NT2/D1 (cell line): ENCODE measurements at regions not wholly inside any gene's neighbourhood (a gene's known extent, or its start where the extent isn't known, plus 50 kb on each side); places are given as distances from the start of the nearest gene placed in this dataset.

Experiments used
- DNase-seq: peaks from one replicate; pipeline ENCODE4 v3.0.0-alpha.2; 2011; ENCODE audit warnings: low read depth, low spot score
- H3K27me3 ChIP-seq: 2 replicates; pipeline ENCODE4 v1.6.0; 2011; ENCODE audit warnings: mild to moderate bottlenecking; ENCODE audit not compliant: insufficient read length, insufficient read depth
- H3K36me3 ChIP-seq: 2 replicates; pipeline ENCODE4 v1.6.1; 2011; ENCODE audit warnings: mild to moderate bottlenecking, low read length, mixed read lengths; ENCODE audit not compliant: insufficient read depth, insufficient read length
- H3K4me1 ChIP-seq: 2 replicates; pipeline ENCODE4 v1.5.1; 2011; ENCODE audit not compliant: insufficient read depth, insufficient read length
- H3K4me3 ChIP-seq: 2 replicates; pipeline ENCODE4 v1.5.1; 2011; ENCODE audit warnings: low read depth; ENCODE audit not compliant: insufficient read length
- H3K9ac ChIP-seq: 2 replicates; pipeline ENCODE4 v1.6.0; 2011; ENCODE audit warnings: low read depth; ENCODE audit not compliant: insufficient read length
- H3K9me3 ChIP-seq: 2 replicates; pipeline ENCODE4 v1.5.1; 2011; ENCODE audit warnings: mild to moderate bottlenecking, low read length; ENCODE audit not compliant: insufficient read depth
- SUZ12 ChIP-seq: IDR thresholded peaks from 2 replicates; pipeline ENCODE4 v1.6.1; 2011; ENCODE audit not compliant: insufficient read length, insufficient read depth; ENCODE audit errors: extremely low read depth
- YY1 ChIP-seq: IDR thresholded peaks from 2 replicates; pipeline ENCODE4 v1.6.1; 2011; ENCODE audit not compliant: insufficient read length, insufficient read depth
- ZNF274 ChIP-seq: IDR thresholded peaks from 2 replicates; pipeline ENCODE4 v1.6.1; 2011; ENCODE audit warnings: mild to moderate bottlenecking, low read depth, low read length

DNA sequence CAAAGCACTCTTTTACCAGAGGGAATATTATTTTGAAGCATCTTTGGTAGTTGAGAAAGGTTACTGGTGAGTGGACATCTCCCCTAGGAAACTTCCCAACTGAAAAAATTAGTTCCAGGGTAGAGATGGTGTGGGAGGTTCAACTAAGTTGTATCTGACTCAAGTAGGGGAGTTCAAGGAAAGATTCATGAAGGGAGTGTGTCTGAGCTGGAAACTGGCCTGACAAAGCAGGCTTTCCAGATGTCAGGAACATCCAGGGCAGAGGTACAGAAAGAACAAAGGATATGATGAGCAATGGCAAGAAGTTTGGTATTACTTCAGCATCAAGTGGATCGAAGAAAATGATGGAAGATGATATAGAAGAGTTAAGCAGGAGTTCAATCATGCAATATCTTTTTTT lies 458.0 kb upstream of the RIOK2 start:
- H3K4me3 ChIP-seq, result no peak overlapping the region
- no peak for TF ChIP-seq SUZ12
- no peak for TF ChIP-seq YY1
- TF ChIP-seq ZNF274, result no peak
- no peaks in the 10 kb centered on the region for H3K4me1 ChIP-seq
- no peaks in the 10 kb centered on the region for H3K27me3 ChIP-seq
- no peaks in the 10 kb centered on the region for H3K9me3 ChIP-seq
- no peaks in the 10 kb centered on the region for H3K36me3 ChIP-seq
- H3K9ac ChIP-seq, result no peak overlapping the region
- DNase-seq, result no peak

GRCh38 chr5:97644206-97644605 lies 461.2 kb upstream of the RIOK2 start:
- no peaks in the 10 kb centered on the region for H3K9me3 ChIP-seq
- TF ChIP-seq YY1 (no peak), ZNF274 (no peak), SUZ12 (no peak)
- no peaks in the 10 kb centered on the region for H3K4me1 ChIP-seq
- H3K27me3 ChIP-seq, result no peaks in the 10 kb centered on the region
- no peak for DNase-seq
- H3K9ac ChIP-seq, result no peak overlapping the region
- H3K4me3 ChIP-seq, result no peak overlapping the region
- H3K36me3 ChIP-seq, result no peaks in the 10 kb centered on the region

DNA sequence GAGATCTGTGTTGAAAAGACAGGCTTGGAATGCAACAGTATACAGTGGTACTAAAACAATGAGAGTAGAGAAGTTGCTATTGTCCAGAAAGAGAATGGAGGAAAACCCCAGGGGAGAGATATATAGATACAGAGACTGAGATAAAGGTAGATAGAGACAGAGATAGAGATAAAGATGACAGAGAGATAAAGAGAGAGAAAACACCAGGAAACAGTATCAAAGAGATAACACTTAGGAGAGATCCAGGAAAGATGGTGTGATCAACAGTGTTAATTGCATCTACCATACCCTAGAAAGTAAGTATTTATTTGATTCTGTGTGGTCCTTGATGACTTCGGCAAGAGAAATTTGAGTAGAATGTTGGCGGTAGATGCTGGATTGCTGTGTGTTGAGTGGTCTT lies 461.8 kb upstream of the RIOK2 start:
- Histone ChIP-seq H3K36me3 (no peaks in the 10 kb centered on the region), H3K4me1 (no peaks in the 10 kb centered on the region), H3K9me3 (no peaks in the 10 kb centered on the region), H3K27me3 (no peaks in the 10 kb centered on the region), H3K4me3 (no peak overlapping the region), H3K9ac (no peak overlapping the region)
- TF ChIP-seq YY1, result no peak
- TF ChIP-seq ZNF274, result no peak
- no peak for TF ChIP-seq SUZ12
- DNase-seq, result no peak

DNA sequence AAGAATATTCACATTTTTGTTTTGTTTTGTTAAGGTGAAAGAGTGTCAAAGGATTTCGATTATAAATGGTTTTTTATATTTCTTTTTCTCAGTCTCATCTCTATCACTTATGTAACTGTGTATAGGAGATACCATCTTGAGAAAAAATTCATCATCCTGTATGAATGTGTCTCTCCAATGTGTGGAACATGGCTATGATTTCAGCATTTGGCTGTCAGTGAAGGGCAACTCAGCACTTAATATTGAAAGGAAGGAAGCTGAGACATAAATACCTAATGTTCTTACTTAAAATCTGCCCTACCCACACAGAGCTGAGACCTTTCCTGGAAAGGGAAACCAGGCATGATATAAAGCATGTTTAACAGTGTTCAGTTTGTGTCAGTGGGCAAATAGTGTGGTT lies 474.2 kb upstream of the RIOK2 start:
- Histone ChIP-seq H3K4me3 (no peak overlapping the region), H3K9me3 (no peaks in the 10 kb centered on the region), H3K9ac (no peak overlapping the region), H3K27me3 (no peaks in the 10 kb centered on the region), H3K4me1 (no peaks in the 10 kb centered on the region), H3K36me3 (no peaks in the 10 kb centered on the region)
- no peak for DNase-seq
- TF ChIP-seq ZNF274 (no peak), SUZ12 (no peak)

GRCh38 chr5:97658116-97658900 lies 475.3 kb upstream of the RIOK2 start:
- no peaks in the 10 kb centered on the region for H3K4me1 ChIP-seq
- TF ChIP-seq YY1 (no peak), SUZ12 (no peak), ZNF274 (no peak)

DNA sequence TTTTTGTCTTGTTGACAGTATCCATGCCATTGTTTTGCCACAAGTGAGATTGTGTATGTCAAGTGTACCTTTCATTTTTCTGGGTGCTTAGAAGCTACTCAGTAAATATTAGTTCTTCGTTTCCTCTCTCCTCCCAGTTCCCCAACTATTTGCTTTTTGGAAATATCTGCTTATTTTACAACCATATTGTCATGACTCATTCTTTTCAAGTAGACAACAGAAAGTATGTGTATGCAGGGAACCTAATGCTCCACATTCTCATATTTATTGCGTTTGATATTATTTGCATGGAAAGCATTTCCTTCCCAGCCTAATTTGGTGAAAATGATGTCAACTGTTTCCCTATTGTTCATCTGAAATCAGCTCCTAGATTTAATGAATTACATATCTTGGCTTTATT lies 483.7 kb upstream of the RIOK2 start:
- Histone ChIP-seq H3K27me3 (no peaks in the 10 kb centered on the region), H3K9me3 (no peaks in the 10 kb centered on the region), H3K9ac (no peak overlapping the region), H3K4me1 (no peaks in the 10 kb centered on the region), H3K36me3 (no peaks in the 10 kb centered on the region), H3K4me3 (no peak overlapping the region)
- TF ChIP-seq YY1 (no peak), ZNF274 (no peak), SUZ12 (no peak)
- no peak for DNase-seq

More at GRCh38 chr5:97658116-97658900, 475.3 kb upstream of the RIOK2 start:
- DNase-seq, result no peak
- no peak overlapping the region for H3K9ac ChIP-seq
- H3K27me3 ChIP-seq, result no peaks in the 10 kb centered on the region
- H3K9me3 ChIP-seq, result no peaks in the 10 kb centered on the region
- H3K4me3 ChIP-seq, result no peak overlapping the region
- no peaks in the 10 kb centered on the region for H3K36me3 ChIP-seq

DNA sequence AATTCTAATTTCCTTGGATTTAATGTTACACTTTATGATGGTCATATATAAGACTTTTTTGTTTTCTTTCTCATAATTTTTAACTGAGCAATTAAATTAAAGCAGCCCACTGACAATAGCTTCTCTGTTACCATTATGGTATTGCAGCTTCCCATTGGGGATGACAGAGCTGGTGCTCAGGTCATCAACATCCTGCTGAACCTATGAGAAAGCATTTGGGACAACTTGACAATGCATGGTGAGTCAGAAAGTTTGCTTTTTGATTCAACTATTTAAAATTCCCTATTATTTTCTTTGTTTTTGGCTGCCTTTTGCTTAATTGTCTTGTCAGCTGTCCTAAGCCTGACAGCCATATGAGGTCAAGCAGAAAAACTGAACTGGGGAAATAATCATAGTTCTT lies 487.4 kb upstream of the RIOK2 start:
- Histone ChIP-seq H3K36me3 (no peaks in the 10 kb centered on the region), H3K4me3 (no peak overlapping the region), H3K9ac (no peak overlapping the region), H3K4me1 (no peaks in the 10 kb centered on the region), H3K27me3 (no peaks in the 10 kb centered on the region), H3K9me3 (no peaks in the 10 kb centered on the region)
- no peak for DNase-seq
- TF ChIP-seq ZNF274, result no peak
- TF ChIP-seq YY1, result no peak
- no peak for TF ChIP-seq SUZ12
